GM23338 (cell line): ENCODE measurements at regions not wholly inside any gene's neighbourhood (a gene's known extent, or its start where the extent isn't known, plus 50 kb on each side); places are given as distances from the start of the nearest gene placed in this dataset.

Experiments
- ATAC-seq: fragments of 200-7000 bp; cut with Tn5 transposase; 3 replicates; pipeline ENCODE4 v1.9.1; 2020
- DNase-seq: peaks from one replicate; pipeline ENCODE4 v3.0.0-alpha.2; 2015; ENCODE audit warnings: low spot score
- H2AFZ ChIP-seq: fragments of 200-600 bp; sonication (generic); 2 replicates; pipeline ENCODE4 v1.8.0; 2016; ENCODE audit warnings: antibody characterized with exemption, mild to moderate bottlenecking, moderate library complexity
- H3F3A ChIP-seq: fragments of 200-600 bp; sonication (generic); replicated peaks from 2 replicates; pipeline ENCODE4 v1.8.0; 2017; ENCODE audit warnings: antibody characterized with exemption, mixed run types, low read depth
- H3K27ac ChIP-seq: fragments of 200-600 bp; sonication (generic); 2 replicates; pipeline ENCODE4 v1.6.1; 2016; ENCODE audit warnings: low read depth
- H3K27me3 ChIP-seq: fragments of 200-600 bp; sonication (generic); 2 replicates; pipeline ENCODE4 v1.8.0; 2016; ENCODE audit warnings: mild to moderate bottlenecking, mixed run types, moderate library complexity; ENCODE audit not compliant: insufficient read depth
- H3K36me3 ChIP-seq: fragments of 200-600 bp; sonication (generic); 2 replicates; pipeline ENCODE4 v1.8.0; 2016; ENCODE audit warnings: mild to moderate bottlenecking; ENCODE audit not compliant: insufficient read depth
- H3K4me1 ChIP-seq: fragments of 200-600 bp; sonication (generic); 2 replicates; pipeline ENCODE4 v1.8.0; 2016; ENCODE audit warnings: mild to moderate bottlenecking, moderate library complexity; ENCODE audit not compliant: insufficient read depth
- H3K4me2 ChIP-seq: fragments of 200-600 bp; sonication (generic); 2 replicates; pipeline ENCODE4 v1.7.1; 2017; ENCODE audit warnings: mixed run types
- H3K4me3 ChIP-seq: fragments of 200-600 bp; sonication (generic); 2 replicates; pipeline ENCODE4 v1.6.1; 2016; ENCODE audit warnings: mixed run types
- H3K79me2 ChIP-seq: fragments of 200-600 bp; sonication (generic); replicated peaks from 2 replicates; pipeline ENCODE4 v1.8.0; 2017; ENCODE audit warnings: mild to moderate bottlenecking; ENCODE audit not compliant: insufficient read depth
- H3K9me2 ChIP-seq: fragments of 200-600 bp; sonication (generic); 2 replicates; pipeline ENCODE4 v1.8.0; 2017; ENCODE audit not compliant: insufficient read depth
- H4K20me1 ChIP-seq: fragments of 200-600 bp; sonication (generic); replicated peaks from 2 replicates; pipeline ENCODE4 v1.8.0; 2017; ENCODE audit warnings: mild to moderate bottlenecking; ENCODE audit not compliant: insufficient read depth
- H3K27ac Mint-ChIP-seq: 2 replicates; pipeline ENCODE4 v1.8.0; 2020; ENCODE audit warnings: inconsistent platforms, mild to moderate bottlenecking, moderate library complexity, mixed read lengths
- H3K27me3 Mint-ChIP-seq: 3 replicates; pipeline ENCODE4 v1.8.0; 2022; ENCODE audit warnings: low read depth, mild to moderate bottlenecking, moderate library complexity, mixed read lengths, inconsistent platforms; ENCODE audit not compliant: insufficient read depth, poor library complexity
- H3K36me3 Mint-ChIP-seq: 3 replicates; pipeline ENCODE4 v1.8.0; 2021; ENCODE audit warnings: low read depth, mild to moderate bottlenecking, inconsistent platforms, moderate library complexity, mixed read lengths
- H3K4me1 Mint-ChIP-seq: 3 replicates; pipeline ENCODE4 v1.8.0; 2020; ENCODE audit warnings: mild to moderate bottlenecking, inconsistent platforms, mixed read lengths
- H3K4me3 Mint-ChIP-seq: 3 replicates; pipeline ENCODE4 v1.8.0; 2021; ENCODE audit warnings: moderate library complexity, mild to moderate bottlenecking, inconsistent platforms, mixed read lengths
- H3K9me3 Mint-ChIP-seq: 3 replicates; pipeline ENCODE4 v1.8.0; 2020; ENCODE audit warnings: moderate library complexity, mild to moderate bottlenecking, inconsistent platforms, mixed read lengths
- CREB1 ChIP-seq: fragments of 250-450 bp; sonication (Bioruptor Pico); IDR thresholded peaks from 2 replicates; pipeline ENCODE4 v1.5.0; 2020; ENCODE audit warnings: low read depth, mild to moderate bottlenecking, moderate library complexity
- CTCF ChIP-seq, 2 experiments: fragments of 200-600 bp in 1 of 2; sonication (generic) in 1 of 2; conservative IDR thresholded peaks; 2 replicates each; pipeline versions ENCODE4 v1.5.1 to v1.6.1; 2016 to 2017; ENCODE audit warnings: antibody characterized with exemption in 2 of 2, low read depth in 2 of 2, mild to moderate bottlenecking in 2 of 2, moderate library complexity in 1 of 2
- ETS1 ChIP-seq: IDR thresholded peaks from 2 replicates; pipeline ENCODE4 v1.6.1; 2016; ENCODE audit warnings: antibody characterized with exemption
- EZH2phosphoT487 ChIP-seq: fragments of 200-600 bp; sonication (generic); IDR thresholded peaks from one replicate; pipeline ENCODE4 v1.8.1; 2018; ENCODE audit warnings: antibody characterized with exemption; ENCODE audit not compliant: unreplicated experiment
- JUNB ChIP-seq: IDR thresholded peaks from one replicate; pipeline ENCODE4 v1.6.1; 2016; ENCODE audit warnings: antibody characterized with exemption; ENCODE audit not compliant: unreplicated experiment
- NANOG ChIP-seq: IDR thresholded peaks from 2 replicates; pipeline ENCODE4 v1.6.1; 2016; ENCODE audit warnings: antibody characterized with exemption, borderline replicate concordance
- POLR2AphosphoS5 ChIP-seq: IDR thresholded peaks from 2 replicates; pipeline ENCODE4 v1.6.1; 2016; ENCODE audit warnings: antibody characterized with exemption, low read depth
- REST ChIP-seq: IDR thresholded peaks from one replicate; pipeline ENCODE4 v1.6.1; 2018; ENCODE audit warnings: antibody characterized with exemption; ENCODE audit not compliant: unreplicated experiment
- STAT1 ChIP-seq: IDR thresholded peaks from one replicate; pipeline ENCODE4 v1.6.1; 2016; ENCODE audit warnings: antibody characterized with exemption; ENCODE audit not compliant: unreplicated experiment
- ZNF114 ChIP-seq: fragments of 250-450 bp; sonication (Bioruptor Pico); IDR thresholded peaks from 2 replicates; pipeline ENCODE4 v1.5.0; 2020; ENCODE audit warnings: mild to moderate bottlenecking, moderate library complexity
- ZNF331 ChIP-seq: fragments of 250-450 bp; sonication (Bioruptor Pico); IDR thresholded peaks from 2 replicates; pipeline ENCODE4 v1.5.0; 2020; ENCODE audit warnings: low read depth, mild to moderate bottlenecking, moderate library complexity

- TF ChIP-seq CTCF (conservative IDR thresholded peaks at IDR 0.05; ENCODE audit: low read depth in 2 of 2) = no peak
- TF ChIP-seq ZNF114 (CRISPR knock-in tag) = no peak
- TF ChIP-seq ZNF331 (CRISPR knock-in tag) = no peak
- TF ChIP-seq REST = no peak
Observed at GRCh38 chr4:138945401-138945800, 70.2 kb upstream of the NOCT start (continued).

- H3K9me3 Mint-ChIP-seq = no peaks in the 10 kb centered on the region
- TF ChIP-seq EZH2phosphoT487 = no peak
- no peak for TF ChIP-seq CREB1 (CRISPR knock-in tag)
- TF ChIP-seq POLR2AphosphoS5 = no peak
- no peak for TF ChIP-seq STAT1
- TF ChIP-seq ETS1 = no peak
- no peak for TF ChIP-seq NANOG
- TF ChIP-seq JUNB = no peak
- TF ChIP-seq CTCF (conservative IDR thresholded peaks at IDR 0.05; ENCODE audit: low read depth in 2 of 2) = no peak
- TF ChIP-seq ZNF331 (CRISPR knock-in tag) = no peak
Observed at GRCh38 chr4:138943893-138944292, 71.7 kb upstream of the NOCT start.

More at GRCh38 chr4:138943893-138944292, 71.7 kb upstream of the NOCT start:
- no peak for ATAC-seq
- H3K4me3 Mint-ChIP-seq = no peak overlapping the region
- H4K20me1 ChIP-seq = no peaks in the 10 kb centered on the region
- no peaks in the 10 kb centered on the region for H3K79me2 ChIP-seq
- no peaks in the 10 kb centered on the region for H3F3A ChIP-seq
- 0 out of 2 replicates have a peak, but pooled peaks cover 5% of the 10 kb centered on the region for H3K4me1 ChIP-seq
- H3K36me3 Mint-ChIP-seq = no peaks in the 10 kb centered on the region
- no peaks in the 10 kb centered on the region for H3K36me3 ChIP-seq
- peaks cover 8% of the 10 kb centered on the region; the same call in 1 of the 2 replicates for H3K9me2 ChIP-seq
- H3K27me3 ChIP-seq = no peaks in the 10 kb centered on the region
- H3K4me3 ChIP-seq = no peak overlapping the region
- no peak overlapping the region for H2AFZ ChIP-seq
- H3K4me1 Mint-ChIP-seq = peaks cover 9% of the 10 kb centered on the region; the same call in 2 of the 3 replicates
- no peak overlapping the region for H3K27ac ChIP-seq
- no peaks in the 10 kb centered on the region for H3K27me3 Mint-ChIP-seq
- no peak for DNase-seq
- no peak overlapping the region for H3K4me2 ChIP-seq
- H3K27ac Mint-ChIP-seq = no peak overlapping the region
